HepG2 (cell line): ENCODE measurements at regions not wholly inside any gene's neighbourhood (a gene's known extent, or its start where the extent isn't known, plus 50 kb on each side); places are given as distances from the start of the nearest gene placed in this dataset.
A peak's percentile ranks its signal among the peaks of the same experiment; 100 is the strongest.

Experiments used
- CAMTA2 ChIP-seq: sonication (generic); formaldehyde crosslinking; IDR thresholded peaks from 2 replicates; pipeline ENCODE4 v1.4.0; 2020; ENCODE audit warnings: mild to moderate bottlenecking, missing genetic modification reagents, borderline replicate concordance
- IKZF5 ChIP-seq: IDR thresholded peaks from 2 replicates; pipeline ENCODE4 v1.6.1; 2018; ENCODE audit warnings: missing genetic modification reagents, mild to moderate bottlenecking, missing compliant biosample characterization
- MTERF4 ChIP-seq: sonication (generic); formaldehyde crosslinking; IDR thresholded peaks from 2 replicates; pipeline ENCODE4 v1.8.0; 2023; ENCODE audit warnings: mild to moderate bottlenecking, missing genetic modification reagents
- MTF2 ChIP-seq: sonication (generic); formaldehyde crosslinking; IDR thresholded peaks from 2 replicates; pipeline ENCODE4 v1.5.0; 2020; ENCODE audit warnings: missing genetic modification reagents, borderline replicate concordance
- MXD4 ChIP-seq: IDR thresholded peaks from 2 replicates; pipeline ENCODE4 v1.6.1; 2016; ENCODE audit warnings: mild to moderate bottlenecking, missing biosample characterization, missing genetic modification reagents
- PPARG ChIP-seq: conservative IDR thresholded peaks from 2 replicates; pipeline ENCODE4 v1.6.1; 2016; ENCODE audit warnings: missing biosample characterization, missing genetic modification reagents
- RBM22 ChIP-seq: fragments of 200-400 bp; formaldehyde crosslinking; optimal IDR thresholded peaks from 2 replicates; pipeline ENCODE3; 2017; ENCODE audit warnings: mild to moderate bottlenecking, low read length, moderate library complexity
- SATB2 ChIP-seq: sonication (generic); formaldehyde crosslinking; IDR thresholded peaks from 2 replicates; pipeline ENCODE4 v1.5.0; 2020; ENCODE audit warnings: missing genetic modification reagents
- SP2 ChIP-seq: sonication (generic); formaldehyde crosslinking; IDR thresholded peaks from 2 replicates; pipeline ENCODE4 v1.5.1; 2020; ENCODE audit warnings: mild to moderate bottlenecking, missing genetic modification reagents
- STAG1 ChIP-seq: sonication (generic); formaldehyde crosslinking; IDR thresholded peaks from 2 replicates; pipeline ENCODE4 v1.4.0; 2020; ENCODE audit warnings: missing genetic modification reagents
- TEF ChIP-seq: sonication (generic); formaldehyde crosslinking; IDR thresholded peaks from 2 replicates; pipeline ENCODE4 v1.5.0; 2020; ENCODE audit warnings: missing genetic modification reagents
- ZNF142 ChIP-seq: sonication (generic); formaldehyde crosslinking; IDR thresholded peaks from 2 replicates; pipeline ENCODE4 v1.4.0; 2020; ENCODE audit warnings: missing genetic modification reagents
- ZNF160 ChIP-seq: sonication (generic); formaldehyde crosslinking; IDR thresholded peaks from 2 replicates; pipeline ENCODE4 v1.8.0; 2022; ENCODE audit warnings: mild to moderate bottlenecking, inconsistent platforms, missing genetic modification reagents
- ZNF275 ChIP-seq: sonication (generic); formaldehyde crosslinking; IDR thresholded peaks from 2 replicates; pipeline ENCODE4 v1.8.0; 2022; ENCODE audit warnings: missing genetic modification reagents, mild to moderate bottlenecking, inconsistent platforms, borderline replicate concordance
- ZNF709 ChIP-seq: sonication (generic); formaldehyde crosslinking; IDR thresholded peaks from 2 replicates; pipeline ENCODE4 v1.5.0; 2020; ENCODE audit warnings: mild to moderate bottlenecking, missing genetic modification reagents
- ZNF710 ChIP-seq: sonication (generic); formaldehyde crosslinking; IDR thresholded peaks from 2 replicates; pipeline ENCODE4 v1.5.0; 2020; ENCODE audit warnings: mild to moderate bottlenecking, missing genetic modification reagents, borderline replicate concordance
- ZNF749 ChIP-seq: sonication (generic); formaldehyde crosslinking; IDR thresholded peaks from 2 replicates; pipeline ENCODE4 v1.8.0; 2022; ENCODE audit warnings: mild to moderate bottlenecking, missing genetic modification reagents, moderate library complexity, borderline replicate concordance
- ZSCAN25 ChIP-seq: sonication (generic); formaldehyde crosslinking; IDR thresholded peaks from 2 replicates; pipeline ENCODE4 v1.8.0; 2022; ENCODE audit warnings: mild to moderate bottlenecking, missing genetic modification reagents

- TF ChIP-seq CAMTA2 (CRISPR knock-in tag) (no peak), SP2 (no peak), ZNF142 (no peak), SATB2 (CRISPR knock-in tag) (no peak), IKZF5 (CRISPR knock-in tag) (no peak), ZNF160 (CRISPR knock-in tag) (no peak), PPARG (CRISPR knock-in tag) (no peak), TEF (CRISPR knock-in tag) (no peak), ZNF275 (CRISPR knock-in tag) (no peak), STAG1 (CRISPR knock-in tag) (peak; percentile 65), MTERF4 (no peak), RBM22 (no peak), ZSCAN25 (CRISPR knock-in tag) (no peak), MXD4 (CRISPR knock-in tag) (no peak), MTF2 (CRISPR knock-in tag) (no peak), ZNF709 (no peak), ZNF710 (CRISPR knock-in tag) (no peak), ZNF749 (CRISPR knock-in tag) (no peak)
Measured at GRCh38 chr6:97497713-97498331, 214.8 kb upstream of the MMS22L start (continued).
